Tibial nerve (tissue), 4 donors: ENCODE measurements at regions not wholly inside any gene's neighbourhood (a gene's known extent, or its start where the extent isn't known, plus 50 kb on each side); places are given as distances from the start of the nearest gene placed in this dataset.

ENCODE experiments used
- DNase-seq, 2 donors: peaks; one replicate each; pipeline ENCODE4 v3.0.0-alpha.2; 2019; ENCODE audit warnings: low spot score in 2 of 2
- H3K27ac ChIP-seq, 4 donors: fragments of 200-600 bp; sonication (generic) in 3 of 4; one replicate each; pipeline ENCODE4 v1.5.1; 2017 to 2019; ENCODE audit warnings: mild to moderate bottlenecking in 1 of 4
- H3K27me3 ChIP-seq, 2 donors: fragments of 200-600 bp; sonication (generic) in 1 of 2; one replicate each; pipeline versions ENCODE4 v1.5.1 to v1.6.0; 2017 to 2019
- H3K36me3 ChIP-seq, 3 donors: fragments of 200-600 bp; sonication (generic); one replicate each; pipeline ENCODE4 v1.5.1; 2018 to 2019
- H3K4me1 ChIP-seq, 4 donors: fragments of 200-600 bp; sonication (generic) in 3 of 4; one replicate each; pipeline ENCODE4 v1.5.1; 2017 to 2019
- H3K4me3 ChIP-seq, 4 donors: fragments of 200-600 bp; sonication (generic) in 3 of 4; one replicate each; pipeline ENCODE4 v1.5.1; 2017 to 2019; ENCODE audit warnings: mild to moderate bottlenecking in 1 of 4, moderate library complexity in 1 of 4
- H3K9me3 ChIP-seq, 4 donors: fragments of 200-600 bp; sonication (generic) in 3 of 4; one replicate each; pipeline ENCODE4 v1.5.1; 2017 to 2019
- EP300 ChIP-seq, 2 donors: sonication (generic); formaldehyde crosslinking; IDR thresholded peaks; one replicate each; pipeline ENCODE4 v1.6.1; 2017; ENCODE audit warnings: antibody characterized with exemption in 2 of 2, mild to moderate bottlenecking in 1 of 2
- POLR2A ChIP-seq, 2 donors: fragments of 450-650 bp; IDR thresholded peaks; one replicate each; pipeline ENCODE4 v1.6.1; 2017; ENCODE audit warnings: antibody characterized with exemption in 2 of 2, mild to moderate bottlenecking in 2 of 2, moderate library complexity in 2 of 2
- WGBS, 2 donors: methylation state at CpG; one replicate each; pipeline ENCODE4 v1.1.5; 2018; 5-methylcytosine and 5-hydroxymethylcytosine counted together
- TF ChIP-seq, protein P1 (sequence below), 5 experiments: fragments of 200-600 bp in 3 of 5; fragments of 450-650 bp in 2 of 5; sonication (generic) in 3 of 5; IDR thresholded peaks; one replicate each; pipeline ENCODE4 v1.5.1; 2016 to 2019; ENCODE audit warnings: antibody characterized with exemption in 5 of 5, mild to moderate bottlenecking in 3 of 5, moderate library complexity in 2 of 5

DNA sequence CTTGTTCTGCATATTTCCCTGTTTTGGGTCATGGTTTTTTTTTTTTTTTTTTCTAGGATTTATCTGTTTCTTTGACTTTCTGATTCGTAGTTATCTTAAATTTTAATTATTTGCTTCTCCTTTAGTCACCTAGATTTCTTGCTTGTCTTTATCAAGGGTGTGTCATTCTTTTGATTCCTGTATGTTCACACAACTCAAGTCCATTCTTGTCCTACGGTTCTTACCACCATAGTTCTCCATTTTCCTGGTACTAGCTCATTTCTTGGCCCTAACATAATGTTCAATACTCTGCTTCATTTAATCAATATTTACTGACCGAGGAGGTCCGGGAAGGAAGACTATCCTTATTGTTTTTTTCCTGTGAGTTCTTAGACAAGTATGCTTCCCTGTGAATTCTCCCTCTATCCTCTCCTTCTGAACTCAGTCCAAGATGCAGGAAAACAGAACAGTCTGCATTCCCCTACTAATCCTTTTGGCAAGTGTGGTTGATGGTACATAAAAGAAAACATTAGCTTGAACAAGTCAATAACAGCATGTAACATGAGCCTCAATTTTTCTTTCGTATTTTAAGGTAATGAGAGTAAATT is 1346.4 kb upstream of the SEL1L start:
- H3K27me3 ChIP-seq: no peaks in the 10 kb centered on the region
- H3K36me3 ChIP-seq: no peaks in the 10 kb centered on the region
- TF ChIP-seq POLR2A (IDR thresholded peaks at IDR 0.05) (no peak), EP300 (IDR thresholded peaks at IDR 0.05) (no peak)
- TF ChIP-seq, protein P1, sequence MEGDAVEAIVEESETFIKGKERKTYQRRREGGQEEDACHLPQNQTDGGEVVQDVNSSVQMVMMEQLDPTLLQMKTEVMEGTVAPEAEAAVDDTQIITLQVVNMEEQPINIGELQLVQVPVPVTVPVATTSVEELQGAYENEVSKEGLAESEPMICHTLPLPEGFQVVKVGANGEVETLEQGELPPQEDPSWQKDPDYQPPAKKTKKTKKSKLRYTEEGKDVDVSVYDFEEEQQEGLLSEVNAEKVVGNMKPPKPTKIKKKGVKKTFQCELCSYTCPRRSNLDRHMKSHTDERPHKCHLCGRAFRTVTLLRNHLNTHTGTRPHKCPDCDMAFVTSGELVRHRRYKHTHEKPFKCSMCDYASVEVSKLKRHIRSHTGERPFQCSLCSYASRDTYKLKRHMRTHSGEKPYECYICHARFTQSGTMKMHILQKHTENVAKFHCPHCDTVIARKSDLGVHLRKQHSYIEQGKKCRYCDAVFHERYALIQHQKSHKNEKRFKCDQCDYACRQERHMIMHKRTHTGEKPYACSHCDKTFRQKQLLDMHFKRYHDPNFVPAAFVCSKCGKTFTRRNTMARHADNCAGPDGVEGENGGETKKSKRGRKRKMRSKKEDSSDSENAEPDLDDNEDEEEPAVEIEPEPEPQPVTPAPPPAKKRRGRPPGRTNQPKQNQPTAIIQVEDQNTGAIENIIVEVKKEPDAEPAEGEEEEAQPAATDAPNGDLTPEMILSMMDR (IDR thresholded peaks at IDR 0.05): no peak
- H3K4me3 ChIP-seq: no peak overlapping the region
- DNase-seq: no peak
- WGBS, 2 donors: 53 to 59% methylated on average over 5 of the region's 5 CpGs
- H3K9me3 ChIP-seq: no peaks in the 10 kb centered on the region
- H3K4me1 ChIP-seq: no peaks in the 10 kb centered on the region
- H3K27ac ChIP-seq: no peak overlapping the region

DNA sequence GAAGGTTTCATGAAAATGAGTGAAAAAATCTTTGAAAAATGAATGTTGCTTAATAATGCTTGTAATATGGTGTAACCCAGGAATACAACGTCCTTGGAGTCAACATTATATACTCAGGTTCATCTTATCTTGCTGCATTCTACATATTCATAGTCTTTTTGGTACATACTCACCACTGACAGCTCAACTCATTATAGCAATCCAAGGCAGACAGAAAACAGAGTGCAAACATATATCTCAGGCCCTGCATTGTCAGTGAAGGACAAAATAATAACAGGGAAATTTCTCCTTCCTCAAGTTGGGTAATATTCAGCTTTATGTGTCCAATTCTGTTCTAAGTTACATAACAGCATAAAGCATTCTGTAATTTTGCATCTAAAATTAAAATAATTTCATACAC is 1353.0 kb upstream of the SEL1L start:
- TF ChIP-seq EP300 (IDR thresholded peaks at IDR 0.05) (no peak), POLR2A (IDR thresholded peaks at IDR 0.05) (no peak)
- TF ChIP-seq, protein P1 (IDR thresholded peaks at IDR 0.05): no peak

DNA sequence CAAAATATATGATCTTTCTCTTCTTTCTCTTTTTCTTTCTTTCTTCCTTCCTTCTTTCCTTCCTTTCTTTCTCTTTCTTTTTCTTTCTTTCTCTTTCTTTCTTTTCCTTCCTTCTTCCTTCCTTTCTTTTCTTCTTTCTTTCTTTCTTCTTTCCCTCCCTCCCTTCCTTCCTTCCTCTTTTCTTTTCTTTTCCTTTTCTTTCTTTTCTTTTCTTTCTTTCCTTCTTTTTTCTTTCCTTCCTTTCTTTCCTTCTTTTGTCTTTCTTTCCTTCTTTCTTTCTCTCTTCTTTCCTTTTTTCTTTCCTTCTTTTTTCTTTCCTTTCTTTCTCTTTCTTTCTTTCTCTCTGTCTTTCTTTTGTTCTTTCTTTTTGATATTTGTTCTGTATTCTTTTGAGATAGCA is 1356.0 kb upstream of the SEL1L start:
- H3K4me1 ChIP-seq: no peaks in the 10 kb centered on the region
- H3K4me3 ChIP-seq: no peak overlapping the region
- H3K27me3 ChIP-seq: no peaks in the 10 kb centered on the region
- no peak for DNase-seq
- H3K36me3 ChIP-seq: no peaks in the 10 kb centered on the region
- H3K9me3 ChIP-seq: no peaks in the 10 kb centered on the region
- TF ChIP-seq EP300 (IDR thresholded peaks at IDR 0.05): no peak
- no peak for TF ChIP-seq POLR2A (IDR thresholded peaks at IDR 0.05)
- TF ChIP-seq, protein P1 (IDR thresholded peaks at IDR 0.05): no peak
- no peak overlapping the region for H3K27ac ChIP-seq

More for the DNA sequence above, 1353.0 kb upstream of the SEL1L start:
- no peak for DNase-seq
- Histone ChIP-seq H3K27ac (no peak overlapping the region), H3K36me3 (no peaks in the 10 kb centered on the region), H3K4me1 (no peaks in the 10 kb centered on the region), H3K4me3 (no peak overlapping the region), H3K9me3 (no peaks in the 10 kb centered on the region), H3K27me3 (no peaks in the 10 kb centered on the region)
- WGBS, 2 donors: 73 to 74% methylated on average over 1 of the region's 1 CpG

DNA sequence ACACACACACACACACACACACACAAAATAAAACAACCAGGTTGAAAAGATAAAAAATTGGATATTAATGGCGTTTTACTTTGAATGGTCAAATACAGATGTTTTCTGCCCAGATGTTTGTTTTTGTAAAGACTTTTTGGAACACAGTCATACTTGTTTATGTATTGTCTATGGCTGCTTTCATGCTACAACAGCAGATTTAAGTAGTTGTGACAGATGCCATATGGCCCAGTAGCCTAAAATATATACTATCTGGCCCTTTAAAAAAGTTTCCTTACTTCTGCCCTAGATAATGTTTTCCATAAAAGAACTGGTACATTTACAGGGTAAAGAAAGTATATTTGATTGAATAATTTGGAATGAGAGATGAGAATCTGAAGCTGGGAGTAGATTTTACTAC is 1362.8 kb upstream of the SEL1L start:
- TF ChIP-seq POLR2A (IDR thresholded peaks at IDR 0.05): no peak
- no peak for TF ChIP-seq EP300 (IDR thresholded peaks at IDR 0.05)

DNA sequence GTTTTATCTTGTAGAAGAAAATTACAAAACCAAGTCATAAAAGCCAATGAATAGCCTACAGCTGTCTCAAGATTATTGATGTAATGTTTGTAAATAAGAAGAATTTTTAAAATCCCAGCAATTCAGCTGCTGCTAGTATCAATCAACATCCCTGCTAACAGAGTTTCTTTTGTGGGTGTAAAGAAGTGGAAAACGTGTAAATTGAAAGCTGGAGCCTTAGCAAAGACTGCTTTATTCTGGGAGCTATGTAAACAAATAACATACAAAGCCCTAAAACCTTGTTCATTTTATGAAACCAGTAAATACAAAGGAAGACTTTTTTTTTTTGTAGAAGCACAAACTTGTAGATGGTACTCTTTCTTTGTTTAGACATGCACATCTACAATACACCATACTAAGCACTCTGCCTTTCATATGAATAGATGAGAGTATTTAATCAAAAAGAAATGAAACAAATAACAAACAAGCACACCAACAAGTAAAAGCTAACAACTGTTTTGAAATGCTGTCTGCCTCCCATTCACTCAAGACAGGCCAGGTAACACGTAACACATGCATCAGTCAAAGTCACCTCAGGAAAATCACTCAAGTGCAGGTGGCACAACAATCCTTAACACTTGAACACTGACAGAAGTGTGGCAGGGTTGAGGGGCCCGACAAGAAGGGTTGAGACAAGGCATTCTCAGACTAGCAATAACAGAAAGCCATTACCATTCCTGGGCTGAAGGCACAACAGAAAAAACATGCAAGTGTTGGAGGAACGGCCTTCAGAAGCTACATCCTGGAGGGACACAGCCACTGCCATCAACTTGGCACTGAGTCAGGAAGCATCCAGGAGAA is 1364.0 kb upstream of the SEL1L start:
- H3K27me3 ChIP-seq: no peaks in the 10 kb centered on the region
- H3K4me1 ChIP-seq: no peaks in the 10 kb centered on the region
- H3K4me3 ChIP-seq: no peak overlapping the region
- H3K36me3 ChIP-seq: no peaks in the 10 kb centered on the region
- no peak overlapping the region for H3K27ac ChIP-seq
- H3K9me3 ChIP-seq: no peaks in the 10 kb centered on the region
- 67 to 71% methylated on average over 4 of the region's 4 CpGs for WGBS, 2 donors
- DNase-seq: no peak
- TF ChIP-seq EP300 (IDR thresholded peaks at IDR 0.05) (no peak), POLR2A (IDR thresholded peaks at IDR 0.05) (no peak)
- TF ChIP-seq, protein P1 (IDR thresholded peaks at IDR 0.05): no peak

More for the DNA sequence above, 1362.8 kb upstream of the SEL1L start:
- H3K4me3 ChIP-seq: no peak overlapping the region
- DNase-seq: no peak
- no peaks in the 10 kb centered on the region for H3K9me3 ChIP-seq
- WGBS, 2 donors: 87 to 88% methylated on average over 1 of the region's 1 CpG
- no peaks in the 10 kb centered on the region for H3K36me3 ChIP-seq
- no peaks in the 10 kb centered on the region for H3K27me3 ChIP-seq
- no peak overlapping the region for H3K27ac ChIP-seq
- H3K4me1 ChIP-seq: no peaks in the 10 kb centered on the region
